Dedifferentiated amniotic fluid mesenchymal stem cell (primary cell): ENCODE measurements at regions not wholly inside any gene's neighbourhood (a gene's known extent, or its start where the extent isn't known, plus 50 kb on each side); places are given as distances from the start of the nearest gene placed in this dataset.

ENCODE experiments used
- DNase-seq: peaks from one replicate; pipeline ENCODE4 v3.0.0-alpha.2; 2016; ENCODE audit errors: extremely low spot score

- no peak for DNase-seq
Measured at GRCh38 chr2:14907014-14907612, 274.6 kb downstream of the LRATD1 start.

GRCh38 chr2:14909795-14910194, 277.3 kb downstream of the LRATD1 start:
- DNase-seq: no peak

- no peak for DNase-seq
Measured at GRCh38 chr2:14910654-14911053, 278.1 kb downstream of the LRATD1 start.

- no peak for DNase-seq
Measured at GRCh38 chr2:14915983-14916382, 283.5 kb downstream of the LRATD1 start.

- no peak for DNase-seq
Measured at GRCh38 chr2:14923820-14924580, 291.5 kb downstream of the LRATD1 start.

- no peak for DNase-seq
Measured at GRCh38 chr2:14925471-14925870, 293.0 kb downstream of the LRATD1 start.

- DNase-seq: no peak
Measured at GRCh38 chr2:14927021-14927564, 294.6 kb downstream of the LRATD1 start.

- no peak for DNase-seq
Measured at GRCh38 chr2:14928056-14928455, 295.5 kb downstream of the LRATD1 start.

- no peak for DNase-seq
Measured at GRCh38 chr2:14930441-14930840, 297.9 kb downstream of the LRATD1 start.

GRCh38 chr2:14932285-14932684, 299.8 kb downstream of the LRATD1 start:
- no peak for DNase-seq

- no peak for DNase-seq
Measured at GRCh38 chr2:14933753-14934152, 301.2 kb downstream of the LRATD1 start.

GRCh38 chr2:14936426-14936825, 303.9 kb downstream of the LRATD1 start:
- no peak for DNase-seq

- no peak for DNase-seq
Measured at GRCh38 chr2:14937336-14937735, 304.8 kb downstream of the LRATD1 start.

- DNase-seq: no peak
Measured at GRCh38 chr2:14941151-14941631, 308.7 kb downstream of the LRATD1 start.

GRCh38 chr2:14942987-14943386, 310.5 kb downstream of the LRATD1 start:
- no peak for DNase-seq

GRCh38 chr2:14944562-14945346, 312.2 kb downstream of the LRATD1 start:
- DNase-seq: no peak

GRCh38 chr2:14951569-14952285, 319.2 kb downstream of the LRATD1 start:
- DNase-seq: no peak

- no peak for DNase-seq
Measured at GRCh38 chr2:14952400-14952963, 320.0 kb downstream of the LRATD1 start.

- DNase-seq: no peak
Measured at GRCh38 chr2:14960686-14961324, 328.3 kb downstream of the LRATD1 start.

GRCh38 chr2:14967729-14968128, 335.2 kb downstream of the LRATD1 start:
- no peak for DNase-seq

- DNase-seq: no peak
Measured at GRCh38 chr2:14975381-14975780, 342.9 kb downstream of the LRATD1 start.
